GM21576 (cell line): ENCODE measurements at regions not wholly inside any gene's neighbourhood (a gene's known extent, or its start where the extent isn't known, plus 50 kb on each side); places are given as distances from the start of the nearest gene placed in this dataset.

Experiments used
- ATAC-seq: cut with Tn5 transposase; IDR thresholded peaks from one replicate; pipeline ENCODE4 v1.9.1; 2021; ENCODE audit warnings: mild to moderate bottlenecking, moderate library complexity; ENCODE audit not compliant: unreplicated experiment

GRCh38 chr6:16978686-16979085 lies 123.2 kb upstream of the STMND1 start:
- ATAC-seq: no peak

GRCh38 chr6:16976385-16977183 lies 125.3 kb upstream of the STMND1 start:
- ATAC-seq: no peak

- no peak for ATAC-seq
Measured at GRCh38 chr6:16974704-16975359, 127.0 kb upstream of the STMND1 start.

DNA sequence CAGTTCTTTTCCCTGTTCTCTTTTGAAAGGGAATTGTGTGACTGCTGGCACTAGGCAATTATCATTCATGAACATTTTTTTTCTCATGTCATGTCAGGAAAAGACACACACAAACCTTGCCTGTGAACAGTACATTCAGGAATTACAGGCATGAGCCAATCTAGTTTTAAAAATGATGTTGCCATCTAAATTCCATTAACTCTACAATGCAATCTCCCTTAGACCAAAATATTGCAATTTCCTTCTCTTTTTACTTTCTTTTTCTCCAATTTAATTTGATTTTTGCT lies 127.5 kb upstream of the STMND1 start:
- ATAC-seq: no peak

DNA sequence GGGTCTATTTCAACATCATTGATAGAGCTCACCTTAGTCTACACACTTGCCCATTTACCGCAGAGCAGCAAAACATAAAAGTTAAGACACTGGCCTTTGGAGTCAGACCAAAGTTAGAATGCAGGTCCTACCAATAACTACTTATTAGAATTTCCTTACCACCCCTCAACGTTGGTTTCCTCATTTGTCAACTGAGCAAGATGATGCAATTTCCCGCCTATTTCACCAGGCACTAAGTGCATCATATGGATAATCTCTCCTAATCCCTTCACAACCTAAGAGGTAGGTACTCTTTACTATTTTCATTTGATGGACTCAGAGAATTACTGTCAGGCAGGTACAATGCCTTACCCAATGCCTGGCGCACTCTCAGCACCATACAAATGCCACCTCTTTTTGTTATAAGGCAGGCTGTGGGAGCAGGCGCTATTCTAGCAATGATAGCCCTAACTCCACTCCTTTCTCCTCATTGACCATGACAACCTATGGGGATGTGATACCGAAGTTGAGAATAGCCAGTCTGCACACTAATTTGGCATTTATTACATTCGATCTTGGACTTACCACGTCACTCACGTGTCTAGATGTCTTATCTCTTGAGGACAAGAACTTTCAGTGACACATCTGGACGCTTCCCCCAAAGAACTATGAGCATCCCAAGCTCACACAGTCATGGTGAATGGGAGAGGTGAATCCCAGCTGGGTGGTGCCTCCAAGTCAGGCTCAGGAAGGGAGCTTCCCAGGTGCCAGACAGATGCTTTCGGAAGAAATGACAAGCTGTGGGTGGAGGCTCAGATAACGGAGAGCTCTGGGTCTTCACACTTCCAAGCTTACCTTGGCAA lies 128.1 kb upstream of the STMND1 start:
- ATAC-seq: no peak

- ATAC-seq: no peak
Measured at GRCh38 chr6:16973051-16973450, 128.8 kb upstream of the STMND1 start.

DNA sequence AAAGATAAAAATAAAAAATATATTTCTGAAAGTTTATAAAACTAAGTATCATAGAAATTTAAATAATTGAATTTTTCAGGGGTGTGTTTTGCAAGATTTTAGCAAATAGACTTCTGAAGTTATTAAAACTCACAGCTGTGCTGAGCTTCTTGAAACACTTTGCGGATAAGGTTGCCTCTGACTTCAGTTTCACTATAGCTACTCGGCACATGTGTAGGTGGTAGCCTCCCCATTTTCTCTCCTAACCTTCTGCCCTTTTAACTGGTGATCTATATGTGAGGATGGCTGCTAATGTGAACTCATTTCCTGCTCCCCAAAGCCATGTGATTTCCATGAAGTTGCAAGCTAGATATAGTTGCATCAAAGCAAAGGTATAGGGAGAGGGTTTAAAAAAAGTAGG lies 129.3 kb upstream of the STMND1 start:
- no peak for ATAC-seq

- ATAC-seq: no peak
Measured at GRCh38 chr6:16969699-16970655, 131.9 kb upstream of the STMND1 start.

- ATAC-seq: no peak
Measured at GRCh38 chr6:16968101-16968500, 133.7 kb upstream of the STMND1 start.

DNA sequence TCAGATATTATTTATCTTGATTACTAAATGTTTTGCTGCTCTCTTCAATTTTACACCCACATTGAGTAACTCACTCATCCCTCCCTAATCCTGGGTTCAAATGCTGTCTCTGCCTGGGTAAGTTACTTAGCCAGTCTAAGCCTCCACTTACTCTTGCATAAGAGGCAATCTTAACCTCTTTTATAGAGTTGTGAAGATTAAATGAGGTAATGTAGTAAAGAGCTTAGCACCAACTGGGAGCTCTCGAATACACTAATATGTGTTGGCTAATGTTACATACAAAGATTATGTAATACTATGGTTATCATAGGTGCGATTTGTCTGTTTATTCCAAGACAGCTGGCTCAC lies 134.4 kb upstream of the STMND1 start:
- no peak for ATAC-seq

GRCh38 chr6:16966791-16967469 lies 134.9 kb upstream of the STMND1 start:
- no peak for ATAC-seq

DNA sequence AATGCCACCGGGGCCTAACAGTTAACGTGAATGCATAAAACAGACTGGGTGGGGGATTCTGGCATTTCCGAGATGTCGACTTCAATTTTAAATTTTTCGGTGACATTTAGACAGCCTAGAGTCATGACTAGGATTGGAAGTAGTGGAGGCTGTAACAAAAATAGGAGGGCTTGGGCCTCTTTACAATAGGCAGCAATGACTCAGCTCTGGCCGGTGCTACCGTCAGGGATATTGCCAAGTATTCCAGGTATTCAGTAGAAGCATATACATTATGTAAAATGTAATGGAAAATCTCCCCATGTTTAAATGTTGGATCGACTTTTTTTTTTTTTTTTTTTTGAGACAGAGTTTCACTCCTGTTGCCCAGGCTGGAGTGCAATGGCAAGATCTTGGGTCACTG lies 136.2 kb upstream of the STMND1 start:
- no peak for ATAC-seq

DNA sequence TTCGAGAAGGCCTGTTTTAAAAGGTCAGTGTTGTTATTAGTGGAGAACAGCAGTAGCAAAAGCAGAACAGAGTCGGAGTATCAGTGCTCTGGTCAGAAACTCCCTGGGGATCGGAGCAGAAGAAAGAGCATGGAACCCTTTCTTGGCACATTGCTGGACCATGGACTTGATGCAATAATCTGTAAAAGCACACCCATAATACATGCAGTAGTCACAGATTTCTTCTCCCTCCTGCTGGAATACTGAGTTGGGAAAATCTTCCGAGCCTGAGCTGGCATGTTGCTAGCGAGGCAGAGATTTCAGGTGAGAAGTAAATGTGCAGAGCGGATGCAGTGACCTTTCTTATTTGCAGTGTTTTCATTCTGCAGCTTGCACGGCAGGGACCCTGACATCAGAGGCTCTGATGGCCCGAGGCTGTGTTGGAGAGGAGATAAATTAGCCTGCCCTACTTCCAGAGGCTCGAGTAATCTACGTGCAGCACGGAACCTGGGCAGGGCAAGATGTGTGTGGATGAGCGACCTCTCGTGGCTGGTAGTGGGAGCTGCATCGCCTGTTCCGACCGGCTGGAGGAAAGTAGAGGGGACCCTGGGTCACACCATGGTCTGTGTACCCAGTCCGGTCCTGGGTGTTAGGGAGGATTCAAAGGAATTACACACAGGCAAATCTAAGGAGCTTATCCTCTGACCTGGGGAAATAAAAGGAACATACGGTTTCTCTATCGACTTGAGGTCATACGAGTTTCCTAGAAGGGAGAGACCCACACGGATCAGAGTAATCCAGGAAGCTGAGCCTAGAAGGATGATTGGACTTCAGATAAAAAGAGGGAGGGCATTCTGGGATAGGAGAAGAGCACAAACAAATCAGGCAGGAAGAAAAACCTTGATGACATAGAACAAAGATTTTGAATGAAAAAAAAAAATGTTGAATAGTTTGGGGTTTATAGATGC lies 137.0 kb upstream of the STMND1 start:
- peak; percentile 95 for ATAC-seq

DNA sequence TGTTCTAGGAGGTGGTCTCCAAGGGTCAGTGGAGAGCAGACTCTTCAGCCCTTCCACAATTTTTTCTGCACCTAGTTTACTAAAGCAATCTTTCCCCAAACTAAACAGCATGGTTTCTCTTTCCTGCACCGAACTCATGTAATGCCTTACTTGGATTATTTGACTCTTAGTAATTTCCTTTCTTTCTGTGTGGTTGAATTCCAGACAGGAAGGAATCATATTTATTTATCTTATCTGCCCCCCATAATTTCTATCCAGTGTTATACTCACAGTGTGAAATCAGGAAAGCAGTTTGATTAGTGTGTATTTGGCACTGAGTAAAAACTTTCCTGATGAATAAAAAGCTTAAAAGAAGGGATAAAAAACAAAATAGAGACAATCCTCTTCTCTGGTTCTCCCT lies 140.3 kb upstream of the STMND1 start:
- ATAC-seq: no peak

DNA sequence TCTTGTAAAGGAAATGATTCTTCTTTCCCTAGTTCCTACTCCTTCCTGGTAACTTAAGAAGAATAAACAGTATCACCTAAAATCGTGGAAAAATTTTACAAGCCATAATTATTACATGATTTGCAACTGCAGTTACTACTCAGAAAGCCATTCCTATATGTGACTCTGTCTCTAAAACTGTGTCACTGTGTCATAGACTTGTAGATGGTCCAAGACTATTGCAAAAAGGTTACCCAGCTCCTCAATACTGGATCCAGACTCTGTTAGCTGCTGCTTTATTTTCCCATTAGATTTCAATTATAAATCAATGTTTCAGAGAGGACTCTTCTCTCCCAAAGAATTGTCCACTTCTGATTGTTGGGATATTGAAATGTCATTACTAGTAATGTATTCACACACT lies 142.1 kb upstream of the STMND1 start:
- ATAC-seq: no peak

DNA sequence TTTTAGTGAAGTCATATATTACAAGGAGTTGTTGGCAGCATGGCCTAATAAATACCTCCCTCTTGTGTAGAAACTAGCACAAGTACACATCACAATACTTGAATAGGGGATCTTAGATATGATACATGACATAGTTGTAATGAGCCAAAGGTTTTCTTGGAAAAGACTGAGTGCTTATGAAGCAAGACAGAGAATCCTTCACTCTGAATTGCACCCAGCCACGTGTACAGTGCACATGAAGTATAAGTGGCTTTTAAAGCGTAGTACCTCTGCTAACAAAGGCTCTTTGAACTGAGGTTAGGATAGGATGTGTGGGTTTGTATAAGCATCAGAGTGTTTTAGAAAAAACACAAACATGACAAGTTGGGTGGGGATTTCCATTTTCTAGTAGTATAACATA lies 145.5 kb upstream of the STMND1 start:
- no peak for ATAC-seq

DNA sequence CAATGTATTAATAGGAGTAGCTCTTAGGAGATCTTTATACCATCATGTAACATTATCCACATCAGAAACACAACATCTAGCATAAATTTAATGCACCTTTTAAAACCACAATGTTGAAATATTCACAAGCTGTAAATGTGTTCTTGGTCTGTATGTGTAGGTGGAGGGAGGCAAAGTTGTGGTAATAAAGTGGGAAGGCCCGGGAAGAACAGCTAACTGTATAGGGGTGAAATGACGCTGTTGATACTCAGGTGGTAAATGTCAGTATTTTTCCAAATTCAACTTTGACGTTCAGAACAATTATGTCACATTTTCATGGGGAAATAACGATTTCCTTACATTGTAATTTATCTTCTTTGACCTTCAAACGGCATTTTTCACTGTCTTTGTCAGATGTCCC lies 146.0 kb upstream of the STMND1 start:
- no peak for ATAC-seq

DNA sequence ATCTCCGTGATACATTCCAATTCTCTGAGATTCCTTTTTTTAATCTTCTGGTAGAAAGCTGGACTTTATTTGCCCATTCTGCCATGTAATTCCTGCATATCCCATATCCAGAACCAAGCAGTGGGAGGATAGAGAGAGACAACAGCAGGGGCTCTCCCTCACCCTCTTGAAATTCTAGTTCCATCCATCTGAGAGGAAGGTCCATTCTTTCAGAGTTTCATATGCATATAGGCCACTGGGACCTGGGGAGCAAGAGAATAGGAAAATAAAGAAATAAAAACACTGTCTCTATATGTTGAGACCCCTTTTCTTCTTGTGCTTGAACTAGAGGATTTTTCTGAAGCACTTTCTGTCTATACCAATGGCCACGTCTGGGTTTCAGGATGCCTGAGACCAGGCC lies 147.9 kb upstream of the STMND1 start:
- ATAC-seq: no peak

DNA sequence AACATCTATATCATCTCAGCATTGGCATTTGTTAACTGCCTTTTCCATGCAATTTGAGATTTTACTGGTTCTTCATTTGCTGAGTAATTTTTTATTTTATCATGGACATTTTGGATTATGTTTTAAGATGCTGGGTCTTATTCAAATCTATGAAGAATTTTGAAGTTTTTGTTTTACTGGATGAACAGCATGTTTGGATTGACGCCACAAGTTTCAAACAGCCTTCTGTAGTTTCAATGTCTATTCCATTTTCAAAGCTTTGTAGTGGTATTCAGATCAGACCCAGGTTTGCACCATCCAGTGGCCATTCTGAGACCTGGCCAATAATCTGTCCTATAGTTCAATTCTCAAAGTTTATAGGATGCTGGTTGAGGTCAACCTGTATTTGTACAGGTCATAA lies 148.4 kb upstream of the STMND1 start:
- ATAC-seq: no peak
